ENCODE measurements at regions not wholly inside any gene's neighbourhood (a gene's known extent, or its start where the extent isn't known, plus 50 kb on each side); places are given as distances from the start of the nearest gene placed in this dataset.

DNA sequence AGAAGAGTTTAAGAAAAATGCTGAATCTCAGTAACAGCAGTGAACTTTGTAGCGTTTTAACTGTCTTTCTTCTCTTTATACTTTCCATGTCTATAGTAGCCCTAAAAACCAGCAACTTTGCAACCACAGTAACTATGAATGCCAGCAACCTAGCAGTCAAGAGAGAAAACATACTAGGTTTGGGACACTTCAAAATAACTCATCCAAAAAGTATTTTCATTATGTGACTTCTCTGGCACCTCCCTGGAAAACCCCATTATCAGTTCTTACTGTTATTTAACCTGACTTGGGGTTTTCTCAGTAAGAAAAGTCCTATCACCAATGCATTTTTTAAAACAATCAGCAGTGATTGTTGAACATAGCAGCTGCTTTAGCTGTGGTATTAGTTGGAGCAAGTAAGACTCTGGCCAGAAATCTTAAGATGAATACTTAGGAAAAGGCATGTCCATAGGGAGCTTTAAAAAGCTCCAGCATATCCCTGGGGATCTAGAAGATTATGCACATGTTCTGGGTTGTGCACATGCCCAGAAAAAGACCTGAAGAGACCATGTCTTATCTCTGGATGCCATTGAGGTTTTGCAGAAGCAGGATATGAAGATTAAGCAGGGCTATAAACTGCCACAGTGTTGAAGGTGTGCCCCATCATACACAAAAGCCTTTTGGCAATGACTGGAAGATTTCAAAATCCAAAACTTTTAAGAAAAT lies 411.3 kb downstream of the CMPK2 start (continued):
- TF ChIP-seq, protein P1, sequence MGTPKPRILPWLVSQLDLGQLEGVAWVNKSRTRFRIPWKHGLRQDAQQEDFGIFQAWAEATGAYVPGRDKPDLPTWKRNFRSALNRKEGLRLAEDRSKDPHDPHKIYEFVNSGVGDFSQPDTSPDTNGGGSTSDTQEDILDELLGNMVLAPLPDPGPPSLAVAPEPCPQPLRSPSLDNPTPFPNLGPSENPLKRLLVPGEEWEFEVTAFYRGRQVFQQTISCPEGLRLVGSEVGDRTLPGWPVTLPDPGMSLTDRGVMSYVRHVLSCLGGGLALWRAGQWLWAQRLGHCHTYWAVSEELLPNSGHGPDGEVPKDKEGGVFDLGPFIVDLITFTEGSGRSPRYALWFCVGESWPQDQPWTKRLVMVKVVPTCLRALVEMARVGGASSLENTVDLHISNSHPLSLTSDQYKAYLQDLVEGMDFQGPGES (IDR thresholded peaks at IDR 0.05; ENCODE audit: low read depth, low read length), result no peak
- TF ChIP-seq CHD2 (IDR thresholded peaks at IDR 0.05; ENCODE audit: low read length, partially characterized antibody) (no peak), RAD21 (IDR thresholded peaks at IDR 0.05; ENCODE audit: low read length) (no peak), JUND (IDR thresholded peaks at IDR 0.05) (no peak)

DNA sequence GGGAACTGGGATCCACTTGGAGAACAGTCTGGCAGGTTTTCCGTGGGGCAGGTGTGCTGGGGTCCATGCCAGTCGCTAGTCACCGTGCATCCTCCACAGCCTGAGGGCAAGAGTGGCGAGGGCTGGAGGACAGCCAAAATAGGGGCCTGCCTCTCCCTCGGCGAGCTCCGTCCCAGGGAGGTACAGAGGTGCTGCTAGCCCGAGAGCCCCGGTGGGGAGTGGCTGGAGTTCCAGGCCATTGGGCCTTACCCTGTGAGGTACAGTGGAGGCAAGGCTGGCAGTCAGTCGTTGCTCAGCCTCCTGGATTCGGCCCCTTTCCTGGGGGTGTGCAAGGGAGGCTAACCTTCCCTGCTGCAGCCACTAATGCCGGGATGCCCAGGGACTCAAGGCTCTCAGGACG lies 406.6 kb downstream of the CMPK2 start:
- H4K20me1 ChIP-seq (ENCODE audit: insufficient read depth), result no peaks in the 10 kb centered on the region
- ChIA-PET CTCF (interaction anchor here (0.8 kb wide), 1 partner anchor 14 kb away, joined by 3 read pairs; no protein-coding TSS in a partner anchor), POLR2A (no interaction called here)
- no peak overlapping the region for H3K4me3 ChIP-seq (ENCODE audit: low read depth in 2 of 2, low read length in 1 of 2)
- H3K4me2 ChIP-seq, result no peak overlapping the region
- H3K4me1 ChIP-seq (ENCODE audit: control insufficient read depth in 1 of 2, insufficient read depth in 2 of 2, low read depth in 1 of 2, low read length in 1 of 2), result no peaks in the 10 kb centered on the region
- no peak overlapping the region for H2AFZ ChIP-seq (ENCODE audit: low read depth)
- no peaks in the 10 kb centered on the region for H3K27me3 ChIP-seq (ENCODE audit: insufficient read depth)
- no peaks in the 10 kb centered on the region for H3K79me2 ChIP-seq (ENCODE audit: insufficient read depth)
- no peak for DNase-seq
- TF ChIP-seq MXI1 (IDR thresholded peaks at IDR 0.05; ENCODE audit: low read depth, low read length) (no peak), ZBTB33 (IDR thresholded peaks at IDR 0.05; ENCODE audit: borderline replicate concordance, low read depth) (no peak), REST (IDR thresholded peaks at IDR 0.05; ENCODE audit: low read depth, low read length) (no peak), ELF1 (IDR thresholded peaks at IDR 0.05) (no peak), RXRA (IDR thresholded peaks at IDR 0.05; ENCODE audit: borderline replicate concordance, low read depth) (no peak), YY1 (IDR thresholded peaks at IDR 0.05; ENCODE audit: low read depth) (no peak), RCOR1 (IDR thresholded peaks at IDR 0.05; ENCODE audit: low read length) (no peak), NRF1 (IDR thresholded peaks at IDR 0.05; ENCODE audit: low read depth, low read length) (no peak), FOXJ3 (CRISPR knock-in tag; IDR thresholded peaks at IDR 0.05) (no peak)
- TF ChIP-seq, protein P2, sequence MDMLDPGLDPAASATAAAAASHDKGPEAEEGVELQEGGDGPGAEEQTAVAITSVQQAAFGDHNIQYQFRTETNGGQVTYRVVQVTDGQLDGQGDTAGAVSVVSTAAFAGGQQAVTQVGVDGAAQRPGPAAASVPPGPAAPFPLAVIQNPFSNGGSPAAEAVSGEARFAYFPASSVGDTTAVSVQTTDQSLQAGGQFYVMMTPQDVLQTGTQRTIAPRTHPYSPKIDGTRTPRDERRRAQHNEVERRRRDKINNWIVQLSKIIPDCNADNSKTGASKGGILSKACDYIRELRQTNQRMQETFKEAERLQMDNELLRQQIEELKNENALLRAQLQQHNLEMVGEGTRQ (IDR thresholded peaks at IDR 0.05; ENCODE audit: borderline replicate concordance, low read depth, low read length), result no peak
- TF ChIP-seq, protein P3, sequence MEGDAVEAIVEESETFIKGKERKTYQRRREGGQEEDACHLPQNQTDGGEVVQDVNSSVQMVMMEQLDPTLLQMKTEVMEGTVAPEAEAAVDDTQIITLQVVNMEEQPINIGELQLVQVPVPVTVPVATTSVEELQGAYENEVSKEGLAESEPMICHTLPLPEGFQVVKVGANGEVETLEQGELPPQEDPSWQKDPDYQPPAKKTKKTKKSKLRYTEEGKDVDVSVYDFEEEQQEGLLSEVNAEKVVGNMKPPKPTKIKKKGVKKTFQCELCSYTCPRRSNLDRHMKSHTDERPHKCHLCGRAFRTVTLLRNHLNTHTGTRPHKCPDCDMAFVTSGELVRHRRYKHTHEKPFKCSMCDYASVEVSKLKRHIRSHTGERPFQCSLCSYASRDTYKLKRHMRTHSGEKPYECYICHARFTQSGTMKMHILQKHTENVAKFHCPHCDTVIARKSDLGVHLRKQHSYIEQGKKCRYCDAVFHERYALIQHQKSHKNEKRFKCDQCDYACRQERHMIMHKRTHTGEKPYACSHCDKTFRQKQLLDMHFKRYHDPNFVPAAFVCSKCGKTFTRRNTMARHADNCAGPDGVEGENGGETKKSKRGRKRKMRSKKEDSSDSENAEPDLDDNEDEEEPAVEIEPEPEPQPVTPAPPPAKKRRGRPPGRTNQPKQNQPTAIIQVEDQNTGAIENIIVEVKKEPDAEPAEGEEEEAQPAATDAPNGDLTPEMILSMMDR (IDR thresholded peaks at IDR 0.05), result no peak
- TF ChIP-seq, protein P4, sequence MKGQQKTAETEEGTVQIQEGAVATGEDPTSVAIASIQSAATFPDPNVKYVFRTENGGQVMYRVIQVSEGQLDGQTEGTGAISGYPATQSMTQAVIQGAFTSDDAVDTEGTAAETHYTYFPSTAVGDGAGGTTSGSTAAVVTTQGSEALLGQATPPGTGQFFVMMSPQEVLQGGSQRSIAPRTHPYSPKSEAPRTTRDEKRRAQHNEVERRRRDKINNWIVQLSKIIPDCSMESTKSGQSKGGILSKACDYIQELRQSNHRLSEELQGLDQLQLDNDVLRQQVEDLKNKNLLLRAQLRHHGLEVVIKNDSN (IDR thresholded peaks at IDR 0.05; ENCODE audit: borderline replicate concordance, low read depth), result no peak
- H3K9me2 ChIP-seq, result no peaks in the 10 kb centered on the region
- WGBS (ENCODE audit: low lambda C conversion rate), result 40% methylated on average over 7 of the region's 13 CpGs
- H3K36me3 ChIP-seq (replicated peaks in 1 of 2; ENCODE audit: control insufficient read depth in 1 of 2, insufficient read depth in 2 of 2, low read length in 1 of 2), result no peaks in the 10 kb centered on the region
- no peaks in the 10 kb centered on the region for H3F3A ChIP-seq (replicated peaks; ENCODE audit: insufficient read depth)
- no peaks in the 10 kb centered on the region for H3K9me3 ChIP-seq
- H3K9ac ChIP-seq, result no peak overlapping the region
- H3K27ac ChIP-seq (ENCODE audit: low read depth in 2 of 2, low read length in 1 of 2), result no peak overlapping the region

Measured in SK-N-SH (cell line).